Panc1 (cell line): ENCODE measurements at regions not wholly inside any gene's neighbourhood (a gene's known extent, or its start where the extent isn't known, plus 50 kb on each side); places are given as distances from the start of the nearest gene placed in this dataset.

ENCODE experiments used
- POLR2AphosphoS5 ChIP-seq: IDR thresholded peaks from 2 replicates; pipeline ENCODE4 v1.6.1; 2012; ENCODE audit warnings: mild to moderate bottlenecking, low read depth, low read length, moderate library complexity
- REST ChIP-seq, 2 experiments: IDR thresholded peaks; 2 replicates each; pipeline ENCODE4 v1.6.1; 2011 to 2012; ENCODE audit warnings: low read depth in 2 of 2, control low read depth in 1 of 2, low read length in 1 of 2, mild to moderate bottlenecking in 1 of 2, moderate library complexity in 1 of 2; ENCODE audit not compliant: insufficient read depth in 1 of 2
- TF ChIP-seq, protein P1 (sequence below): fragments of 450-650 bp; IDR thresholded peaks from 2 replicates; pipeline ENCODE4 v1.5.1; 2017; ENCODE audit warnings: mild to moderate bottlenecking

DNA sequence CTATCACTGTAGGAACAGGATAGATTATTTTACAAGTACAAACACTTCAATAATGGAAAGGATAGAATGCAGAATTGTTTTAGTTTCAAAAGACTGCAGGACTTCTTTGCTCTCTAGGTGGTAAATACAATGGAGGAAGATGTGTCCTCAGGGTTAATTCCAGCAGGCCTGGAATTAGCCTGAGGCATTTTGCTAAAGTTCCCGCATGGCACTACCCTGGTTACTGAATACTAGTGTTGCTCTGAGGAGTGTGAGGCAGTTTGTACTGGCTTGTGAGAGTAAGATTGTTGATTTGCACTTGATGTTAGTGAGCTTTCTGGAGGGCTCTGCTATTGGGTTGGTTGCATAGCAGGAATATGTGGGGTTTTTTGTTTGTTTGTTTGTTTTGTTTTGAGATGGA lies 61.4 kb downstream of the FASLG start:
- TF ChIP-seq, protein P1, sequence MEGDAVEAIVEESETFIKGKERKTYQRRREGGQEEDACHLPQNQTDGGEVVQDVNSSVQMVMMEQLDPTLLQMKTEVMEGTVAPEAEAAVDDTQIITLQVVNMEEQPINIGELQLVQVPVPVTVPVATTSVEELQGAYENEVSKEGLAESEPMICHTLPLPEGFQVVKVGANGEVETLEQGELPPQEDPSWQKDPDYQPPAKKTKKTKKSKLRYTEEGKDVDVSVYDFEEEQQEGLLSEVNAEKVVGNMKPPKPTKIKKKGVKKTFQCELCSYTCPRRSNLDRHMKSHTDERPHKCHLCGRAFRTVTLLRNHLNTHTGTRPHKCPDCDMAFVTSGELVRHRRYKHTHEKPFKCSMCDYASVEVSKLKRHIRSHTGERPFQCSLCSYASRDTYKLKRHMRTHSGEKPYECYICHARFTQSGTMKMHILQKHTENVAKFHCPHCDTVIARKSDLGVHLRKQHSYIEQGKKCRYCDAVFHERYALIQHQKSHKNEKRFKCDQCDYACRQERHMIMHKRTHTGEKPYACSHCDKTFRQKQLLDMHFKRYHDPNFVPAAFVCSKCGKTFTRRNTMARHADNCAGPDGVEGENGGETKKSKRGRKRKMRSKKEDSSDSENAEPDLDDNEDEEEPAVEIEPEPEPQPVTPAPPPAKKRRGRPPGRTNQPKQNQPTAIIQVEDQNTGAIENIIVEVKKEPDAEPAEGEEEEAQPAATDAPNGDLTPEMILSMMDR, result no peak
- TF ChIP-seq POLR2AphosphoS5 (no peak), REST (IDR thresholded peaks at IDR 0.05; ENCODE audit: insufficient read depth in 1 of 2, low read depth in 2 of 2, low read length in 1 of 2) (no peak)
